ENCODE measurements at regions not wholly inside any gene's neighbourhood (a gene's known extent, or its start where the extent isn't known, plus 50 kb on each side); places are given as distances from the start of the nearest gene placed in this dataset.
A peak's percentile ranks its signal among the peaks of the same experiment; 100 is the strongest.

- DNase-seq (ENCODE audit: low spot score) = no peak
These were observed 389.1 kb downstream of the HTR1B start for GRCh38 chr6:77074037-77074713.

GRCh38 chr6:77073410-77073760, 389.9 kb downstream of the HTR1B start:
- DNase-seq (ENCODE audit: low spot score) = no peak

- no peak for DNase-seq (ENCODE audit: low spot score)
These were observed 390.4 kb downstream of the HTR1B start for GRCh38 chr6:77072694-77073409.

GRCh38 chr6:77063494-77063893, 399.8 kb downstream of the HTR1B start:
- DNase-seq (ENCODE audit: low spot score) = no peak

- no peak for DNase-seq (ENCODE audit: low spot score)
These were observed 407.6 kb downstream of the HTR1B start for GRCh38 chr6:77055711-77056110.

GRCh38 chr6:77040568-77041195, 422.6 kb downstream of the HTR1B start:
- peak; percentile 6 for DNase-seq (ENCODE audit: low spot score)

GRCh38 chr6:77038807-77039206, 424.5 kb downstream of the HTR1B start:
- DNase-seq (ENCODE audit: low spot score) = peak; percentile 13

- no peak for DNase-seq (ENCODE audit: low spot score)
These were observed 425.9 kb downstream of the HTR1B start for GRCh38 chr6:77037439-77037838.

- no peak for DNase-seq (ENCODE audit: low spot score)
These were observed 426.9 kb downstream of the HTR1B start for GRCh38 chr6:77036400-77036799.

GRCh38 chr6:77034161-77034560, 429.1 kb downstream of the HTR1B start:
- peak; percentile 42 for DNase-seq (ENCODE audit: low spot score)

- DNase-seq (ENCODE audit: low spot score) = no peak
These were observed 432.2 kb downstream of the HTR1B start for GRCh38 chr6:77030929-77031674.

- DNase-seq (ENCODE audit: low spot score) = no peak
These were observed 436.9 kb downstream of the HTR1B start for GRCh38 chr6:77026341-77026740.

GRCh38 chr6:77025736-77026223, 437.5 kb downstream of the HTR1B start:
- DNase-seq (ENCODE audit: low spot score) = no peak

GRCh38 chr6:77021778-77022177, 441.5 kb downstream of the HTR1B start:
- no peak for DNase-seq (ENCODE audit: low spot score)

GRCh38 chr6:77021232-77021631, 442.1 kb downstream of the HTR1B start:
- DNase-seq (ENCODE audit: low spot score) = no peak

- no peak for DNase-seq (ENCODE audit: low spot score)
These were observed 444.2 kb downstream of the HTR1B start for GRCh38 chr6:77019081-77019480.

- no peak for DNase-seq (ENCODE audit: low spot score)
These were observed 445.8 kb downstream of the HTR1B start for GRCh38 chr6:77017537-77017936.

- DNase-seq (ENCODE audit: low spot score) = peak; percentile 4
These were observed 447.9 kb downstream of the HTR1B start for GRCh38 chr6:77015350-77015749.

GRCh38 chr6:77011929-77012545, 451.3 kb downstream of the HTR1B start:
- no peak for DNase-seq (ENCODE audit: low spot score)

- DNase-seq (ENCODE audit: low spot score) = no peak
These were observed 452.3 kb downstream of the HTR1B start for GRCh38 chr6:77010931-77011542.

GRCh38 chr6:76992553-76992952, 470.7 kb downstream of the HTR1B start:
- no peak for DNase-seq (ENCODE audit: low spot score)

- DNase-seq (ENCODE audit: low spot score) = no peak
These were observed 478.7 kb downstream of the HTR1B start for GRCh38 chr6:76984572-76984971.

All from AG08395 (cell line).